ENCODE measurements at regions not wholly inside any gene's neighbourhood (a gene's known extent, or its start where the extent isn't known, plus 50 kb on each side); places are given as distances from the start of the nearest gene placed in this dataset.

DNA sequence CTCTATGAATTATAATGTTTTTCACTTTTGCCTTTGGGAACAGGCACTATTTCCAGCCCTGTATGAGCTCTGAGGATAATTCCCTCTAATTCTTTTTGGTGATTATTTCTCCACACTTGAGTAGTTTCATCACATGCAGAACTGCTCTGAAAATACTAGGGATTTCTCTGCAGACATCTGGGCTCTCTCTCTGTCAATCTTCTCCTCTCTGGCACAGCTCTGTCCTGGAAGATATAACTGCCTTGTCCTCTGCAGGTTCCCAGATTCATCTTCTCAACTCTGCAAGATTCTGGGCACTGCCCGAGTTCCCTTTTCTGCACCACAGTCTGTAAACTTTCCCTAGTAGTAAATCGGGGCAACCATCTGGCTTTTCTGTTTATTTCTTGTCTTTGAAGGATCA is 131.3 kb upstream of the FMN2 start:
- H3K36me3 Mint-ChIP-seq (ENCODE audit: low read depth) = no peaks in the 10 kb centered on the region
- H3K27ac Mint-ChIP-seq (ENCODE audit: unreplicated experiment) = no peak overlapping the region
- DNase-seq (ENCODE audit: low read depth, low spot score) = no peak
- no peaks in the 10 kb centered on the region for H3K4me1 Mint-ChIP-seq
- H3K4me3 Mint-ChIP-seq = no peak overlapping the region
- H3K27me3 Mint-ChIP-seq (ENCODE audit: low read depth) = peaks cover 13% of the 10 kb centered on the region
- no peaks in the 10 kb centered on the region for H3K9me3 Mint-ChIP-seq
- TF ChIP-seq, protein P1, sequence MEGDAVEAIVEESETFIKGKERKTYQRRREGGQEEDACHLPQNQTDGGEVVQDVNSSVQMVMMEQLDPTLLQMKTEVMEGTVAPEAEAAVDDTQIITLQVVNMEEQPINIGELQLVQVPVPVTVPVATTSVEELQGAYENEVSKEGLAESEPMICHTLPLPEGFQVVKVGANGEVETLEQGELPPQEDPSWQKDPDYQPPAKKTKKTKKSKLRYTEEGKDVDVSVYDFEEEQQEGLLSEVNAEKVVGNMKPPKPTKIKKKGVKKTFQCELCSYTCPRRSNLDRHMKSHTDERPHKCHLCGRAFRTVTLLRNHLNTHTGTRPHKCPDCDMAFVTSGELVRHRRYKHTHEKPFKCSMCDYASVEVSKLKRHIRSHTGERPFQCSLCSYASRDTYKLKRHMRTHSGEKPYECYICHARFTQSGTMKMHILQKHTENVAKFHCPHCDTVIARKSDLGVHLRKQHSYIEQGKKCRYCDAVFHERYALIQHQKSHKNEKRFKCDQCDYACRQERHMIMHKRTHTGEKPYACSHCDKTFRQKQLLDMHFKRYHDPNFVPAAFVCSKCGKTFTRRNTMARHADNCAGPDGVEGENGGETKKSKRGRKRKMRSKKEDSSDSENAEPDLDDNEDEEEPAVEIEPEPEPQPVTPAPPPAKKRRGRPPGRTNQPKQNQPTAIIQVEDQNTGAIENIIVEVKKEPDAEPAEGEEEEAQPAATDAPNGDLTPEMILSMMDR (conservative IDR thresholded peaks at IDR 0.05) = no peak

DNA sequence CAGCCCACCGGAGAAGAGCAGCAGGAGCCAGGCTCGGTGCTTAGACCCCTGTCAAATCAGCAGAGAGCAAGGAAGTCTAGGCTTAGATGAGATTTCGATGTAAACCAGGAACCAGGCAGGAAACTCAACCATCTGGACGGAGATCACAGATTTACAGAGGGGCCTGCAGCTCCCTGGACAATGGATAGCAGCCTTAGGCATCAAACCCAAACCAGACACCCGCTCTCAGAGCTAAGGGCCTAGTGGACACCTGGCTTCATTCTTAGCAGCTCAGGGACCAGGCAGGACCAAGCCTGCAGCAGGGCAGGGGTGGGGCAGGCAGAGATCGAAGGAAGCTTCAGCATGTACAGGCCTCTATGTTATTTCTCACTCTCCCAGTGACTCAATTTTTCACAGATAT is 127.8 kb upstream of the FMN2 start:
- Mint-ChIP-seq H3K9me3 (no peaks in the 10 kb centered on the region), H3K4me1 (no peaks in the 10 kb centered on the region), H3K27ac (ENCODE audit: unreplicated experiment) (no peak overlapping the region), H3K27me3 (ENCODE audit: low read depth) (peaks cover 8% of the 10 kb centered on the region), H3K36me3 (ENCODE audit: low read depth) (no peaks in the 10 kb centered on the region), H3K4me3 (no peak overlapping the region)
- DNase-seq (ENCODE audit: low read depth, low spot score) = no peak
- TF ChIP-seq, protein P1 (conservative IDR thresholded peaks at IDR 0.05) = no peak

DNA sequence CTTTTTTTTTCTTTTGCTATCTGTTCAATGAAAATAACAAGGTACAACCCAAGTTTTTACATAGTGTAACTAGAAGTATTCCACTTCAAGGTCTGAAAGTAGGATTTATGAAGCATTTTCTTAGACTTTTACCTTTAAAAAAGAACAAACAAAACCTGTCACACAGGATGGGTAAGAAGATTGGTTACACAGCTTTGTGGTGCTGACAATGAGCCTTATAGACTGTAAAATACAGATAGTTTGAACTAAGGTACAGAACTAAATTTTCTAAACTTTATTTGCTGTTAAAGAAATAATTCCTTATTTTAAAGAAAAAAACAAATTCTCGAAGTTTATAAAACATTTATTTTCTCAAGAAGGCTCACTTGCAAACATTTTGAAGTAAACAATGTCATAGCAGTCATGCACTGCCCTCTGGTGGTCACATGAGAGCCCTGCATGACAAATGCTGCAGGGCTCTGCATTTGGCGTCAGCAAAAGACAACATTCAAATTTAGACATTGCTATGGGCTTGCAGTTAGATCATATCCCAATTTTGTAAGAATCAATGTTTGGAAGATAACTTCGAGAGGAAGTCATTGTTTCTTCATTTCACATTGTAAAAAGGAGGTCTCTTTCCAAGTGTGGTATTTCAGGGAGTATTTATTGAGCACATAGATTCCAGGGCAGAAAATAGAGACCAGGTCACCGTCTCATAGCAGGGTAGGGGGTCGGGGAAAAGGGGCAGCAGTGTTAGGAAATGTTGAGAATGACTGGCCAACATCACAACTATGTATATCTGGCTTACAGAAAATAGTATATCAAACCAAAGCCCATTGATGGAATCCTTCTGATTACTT is 115.3 kb upstream of the FMN2 start:
- Mint-ChIP-seq H3K27me3 (ENCODE audit: low read depth) (no peaks in the 10 kb centered on the region), H3K27ac (ENCODE audit: unreplicated experiment) (no peak overlapping the region), H3K9me3 (peaks cover 13% of the 10 kb centered on the region), H3K4me1 (no peaks in the 10 kb centered on the region), H3K4me3 (no peak overlapping the region), H3K36me3 (ENCODE audit: low read depth) (peaks cover 6% of the 10 kb centered on the region)
- DNase-seq (ENCODE audit: low read depth, low spot score) = peak; percentile 57
- TF ChIP-seq, protein P1 (conservative IDR thresholded peaks at IDR 0.05) = peak; percentile 99

DNA sequence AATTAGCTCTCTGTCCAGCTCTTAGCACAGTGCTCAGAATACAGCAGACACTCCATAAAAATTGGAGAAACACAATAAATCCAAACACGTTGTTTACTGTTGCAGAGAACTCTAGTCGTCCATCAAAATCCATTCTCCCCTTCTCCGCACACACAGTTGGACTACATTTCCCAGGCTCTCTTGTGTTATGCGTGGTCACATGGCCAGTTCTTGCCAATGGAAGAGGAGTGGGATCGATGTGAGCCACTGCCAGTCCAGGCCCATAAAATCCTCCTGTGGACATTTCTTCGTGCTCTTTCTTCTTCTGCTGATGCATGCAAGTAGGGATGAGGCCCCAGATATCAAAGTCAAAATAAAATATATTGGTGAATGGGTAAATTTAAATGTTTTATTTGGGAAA is 114.3 kb upstream of the FMN2 start:
- Mint-ChIP-seq H3K9me3 (peaks cover 16% of the 10 kb centered on the region), H3K4me1 (no peaks in the 10 kb centered on the region), H3K36me3 (ENCODE audit: low read depth) (peaks cover 6% of the 10 kb centered on the region), H3K27ac (ENCODE audit: unreplicated experiment) (no peak overlapping the region), H3K27me3 (ENCODE audit: low read depth) (no peaks in the 10 kb centered on the region), H3K4me3 (no peak overlapping the region)
- TF ChIP-seq, protein P1 (conservative IDR thresholded peaks at IDR 0.05) = no peak
- no peak for DNase-seq (ENCODE audit: low read depth, low spot score)

DNA sequence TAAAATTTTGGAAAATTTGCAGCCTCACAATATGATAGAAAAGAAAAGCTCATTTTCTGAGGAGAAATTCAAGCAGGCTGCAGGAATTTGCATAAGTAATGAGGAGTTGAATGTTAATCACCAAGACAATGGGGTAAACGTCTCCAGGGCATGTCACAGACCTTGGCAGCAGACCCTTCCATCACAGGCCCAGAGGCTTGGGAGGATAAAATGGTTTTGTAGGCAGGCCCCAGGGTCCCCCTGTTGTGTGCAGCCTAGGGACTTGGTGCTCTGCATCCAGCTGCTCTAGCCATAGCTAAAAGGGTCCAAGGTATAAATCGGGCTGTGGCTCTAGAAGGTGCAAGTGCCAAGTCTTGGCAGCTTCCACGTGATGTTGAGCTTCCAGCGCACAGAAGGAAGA is 112.2 kb upstream of the FMN2 start:
- TF ChIP-seq, protein P1 (conservative IDR thresholded peaks at IDR 0.05) = no peak
- Mint-ChIP-seq H3K4me3 (no peak overlapping the region), H3K27me3 (ENCODE audit: low read depth) (peaks cover 3% of the 10 kb centered on the region), H3K4me1 (no peaks in the 10 kb centered on the region), H3K27ac (ENCODE audit: unreplicated experiment) (no peak overlapping the region), H3K36me3 (ENCODE audit: low read depth) (peaks cover 10% of the 10 kb centered on the region), H3K9me3 (peaks cover 22% of the 10 kb centered on the region)
- DNase-seq (ENCODE audit: low read depth, low spot score) = no peak
